CD14-positive monocyte (primary cell): ENCODE measurements at regions not wholly inside any gene's neighbourhood (a gene's known extent, or its start where the extent isn't known, plus 50 kb on each side); places are given as distances from the start of the nearest gene placed in this dataset.

Experiments
- DNase-seq, 3 donors: peaks; one replicate each; pipeline ENCODE4 v3.0.0-alpha.2; 2011 to 2022
- H2AFZ ChIP-seq: 2 replicates; pipeline ENCODE4 v1.6.0; 2012; ENCODE audit warnings: mild to moderate bottlenecking, low read depth, low read length, inconsistent platforms; ENCODE audit not compliant: insufficient read depth, poor library complexity, severe bottlenecking
- H3K27ac ChIP-seq, 2 donors: 1 replicate in 1 of 2; 2 replicates in 1 of 2; pipeline ENCODE4 v1.5.1; 2012 to 2013; ENCODE audit warnings: low read length in 2 of 2, control low read depth in 1 of 2, inconsistent platforms in 1 of 2, low read depth in 1 of 2, mild to moderate bottlenecking in 1 of 2
- H3K27me3 ChIP-seq, 2 donors: one replicate each; pipeline versions ENCODE4 v1.6.0 to v1.6.1; 2011 to 2013; ENCODE audit warnings: low read length in 2 of 2; ENCODE audit not compliant: control insufficient read depth in 2 of 2, insufficient read depth in 2 of 2
- H3K36me3 ChIP-seq, 2 donors: replicated peaks in 1 of 2; 1 replicate in 1 of 2; 2 replicates in 1 of 2; pipeline versions ENCODE4 v1.5.1 to v1.6.1; 2012 to 2013; ENCODE audit warnings: low read length in 2 of 2, control low read depth in 1 of 2, inconsistent platforms in 1 of 2, mild to moderate bottlenecking in 1 of 2; ENCODE audit not compliant: insufficient read depth in 2 of 2, control insufficient read depth in 1 of 2
- H3K4me1 ChIP-seq, 2 donors: 1 replicate in 1 of 2; 2 replicates in 1 of 2; pipeline versions ENCODE4 v1.5.1 to v1.6.1; 2012 to 2013; ENCODE audit warnings: low read length in 2 of 2, control low read depth in 1 of 2, inconsistent platforms in 1 of 2, mild to moderate bottlenecking in 1 of 2, moderate library complexity in 1 of 2; ENCODE audit not compliant: insufficient read depth in 2 of 2, control insufficient read depth in 1 of 2
- H3K4me2 ChIP-seq: replicated peaks from 2 replicates; pipeline ENCODE3; 2012; ENCODE audit warnings: low read length, moderate library complexity, mild to moderate bottlenecking; ENCODE audit not compliant: poor library complexity, severe bottlenecking; ENCODE audit errors: extremely low read depth
- H3K4me3 ChIP-seq, 3 experiments: fragments of 200-600 bp in 1 of 3; sonication (generic) in 1 of 3; replicated peaks in 1 of 3; 1 replicate in 2 of 3; 2 replicates in 1 of 3; pipeline ENCODE4 v1.5.1; 2011 to 2013; ENCODE audit warnings: low read length in 3 of 3, mild to moderate bottlenecking in 3 of 3, control low read depth in 2 of 3, low read depth in 2 of 3, inconsistent platforms in 1 of 3, moderate library complexity in 1 of 3
- H3K79me2 ChIP-seq: 2 replicates; pipeline ENCODE4 v1.6.0; 2012; ENCODE audit warnings: mild to moderate bottlenecking, control low read depth, inconsistent platforms, low read length, moderate library complexity; ENCODE audit not compliant: insufficient read depth
- H3K9ac ChIP-seq: 2 replicates; pipeline ENCODE4 v1.6.0; 2017; ENCODE audit warnings: low read length, mild to moderate bottlenecking; ENCODE audit not compliant: insufficient read depth, poor library complexity, severe bottlenecking
- H3K9me3 ChIP-seq, 2 donors: replicated peaks in 1 of 2; 1 replicate in 1 of 2; 2 replicates in 1 of 2; pipeline versions ENCODE4 v1.5.1 to v1.6.1; 2012 to 2013; ENCODE audit warnings: low read length in 2 of 2, control low read depth in 1 of 2; ENCODE audit not compliant: control insufficient read depth in 1 of 2, insufficient read depth in 1 of 2
- H4K20me1 ChIP-seq: 2 replicates; pipeline ENCODE4 v1.6.0; 2012; ENCODE audit warnings: mild to moderate bottlenecking, low read length, control low read depth, moderate library complexity; ENCODE audit not compliant: insufficient read depth
- H3K27ac Mint-ChIP-seq, 7 donors: one replicate each; pipeline ENCODE4 v1.8.0; 2020; ENCODE audit warnings: mild to moderate bottlenecking in 7 of 7, mixed read lengths in 7 of 7, moderate library complexity in 6 of 7, inconsistent platforms in 2 of 7
- H3K27me3 Mint-ChIP-seq, 3 donors: one replicate each; pipeline ENCODE4 v1.8.0; 2021 to 2022; ENCODE audit warnings: low read depth in 3 of 3, mild to moderate bottlenecking in 3 of 3, mixed read lengths in 3 of 3, moderate library complexity in 3 of 3, inconsistent platforms in 1 of 3
- H3K36me3 Mint-ChIP-seq, 2 donors: one replicate each; pipeline ENCODE4 v1.8.0; 2020; ENCODE audit warnings: mixed read lengths in 2 of 2, inconsistent platforms in 1 of 2, mild to moderate bottlenecking in 1 of 2
- H3K4me1 Mint-ChIP-seq: one replicate; pipeline ENCODE4 v1.8.0; 2020; ENCODE audit warnings: mild to moderate bottlenecking, mixed read lengths
- H3K4me3 Mint-ChIP-seq, 2 donors: one replicate each; pipeline ENCODE4 v1.8.0; 2020; ENCODE audit warnings: mild to moderate bottlenecking in 2 of 2, mixed read lengths in 2 of 2, moderate library complexity in 1 of 2
- H3K9me3 Mint-ChIP-seq, 7 donors: one replicate each; pipeline ENCODE4 v1.8.0; 2020 to 2022; ENCODE audit warnings: mixed read lengths in 7 of 7, mild to moderate bottlenecking in 6 of 7, moderate library complexity in 6 of 7, inconsistent platforms in 2 of 7
- WGBS: methylation state at CpG from one replicate; pipeline ENCODE4 v1.1.5; 2013; ENCODE audit warnings: missing lambda C conversion rate; ENCODE audit not compliant: insufficient coverage; 5-methylcytosine and 5-hydroxymethylcytosine counted together
- intact Hi-C, 2 donors: fragments of 100-400 bp; cut with micrococcal nuclease; formaldehyde crosslinking; loops; one replicate each; pipeline versions ENCODE4 v1.15.0 to v1.15.1; 2023
- TF ChIP-seq, protein P1 (sequence below): fragments of 200-600 bp; IDR thresholded peaks from one replicate; pipeline ENCODE4 v1.8.0; 2022; ENCODE audit warnings: antibody characterized with exemption, mild to moderate bottlenecking

- no peaks in the 10 kb centered on the region for H3K4me1 Mint-ChIP-seq
- no CpG with 5 or more reads among the region's 3 CpGs for WGBS
- H3K36me3 Mint-ChIP-seq = no peaks in the 10 kb centered on the region
- Histone ChIP-seq H3K36me3 (no peaks in the 10 kb centered on the region), H3K79me2 (no peaks in the 10 kb centered on the region), H3K4me1 (no peaks in the 10 kb centered on the region), H3K27me3 (no peaks in the 10 kb centered on the region), H2AFZ (no peak overlapping the region), H3K9ac (no peak overlapping the region), H4K20me1 (no peaks in the 10 kb centered on the region), H3K4me2 (no peak overlapping the region), H3K4me3 (no peak overlapping the region), H3K9me3 (peaks cover 0 to 3% of the 10 kb centered on the region in 2 donors), H3K27ac (no peak overlapping the region)
- TF ChIP-seq, protein P1, sequence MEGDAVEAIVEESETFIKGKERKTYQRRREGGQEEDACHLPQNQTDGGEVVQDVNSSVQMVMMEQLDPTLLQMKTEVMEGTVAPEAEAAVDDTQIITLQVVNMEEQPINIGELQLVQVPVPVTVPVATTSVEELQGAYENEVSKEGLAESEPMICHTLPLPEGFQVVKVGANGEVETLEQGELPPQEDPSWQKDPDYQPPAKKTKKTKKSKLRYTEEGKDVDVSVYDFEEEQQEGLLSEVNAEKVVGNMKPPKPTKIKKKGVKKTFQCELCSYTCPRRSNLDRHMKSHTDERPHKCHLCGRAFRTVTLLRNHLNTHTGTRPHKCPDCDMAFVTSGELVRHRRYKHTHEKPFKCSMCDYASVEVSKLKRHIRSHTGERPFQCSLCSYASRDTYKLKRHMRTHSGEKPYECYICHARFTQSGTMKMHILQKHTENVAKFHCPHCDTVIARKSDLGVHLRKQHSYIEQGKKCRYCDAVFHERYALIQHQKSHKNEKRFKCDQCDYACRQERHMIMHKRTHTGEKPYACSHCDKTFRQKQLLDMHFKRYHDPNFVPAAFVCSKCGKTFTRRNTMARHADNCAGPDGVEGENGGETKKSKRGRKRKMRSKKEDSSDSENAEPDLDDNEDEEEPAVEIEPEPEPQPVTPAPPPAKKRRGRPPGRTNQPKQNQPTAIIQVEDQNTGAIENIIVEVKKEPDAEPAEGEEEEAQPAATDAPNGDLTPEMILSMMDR = no peak
- H3K27ac Mint-ChIP-seq = no peak overlapping the region
- H3K27me3 Mint-ChIP-seq = no peaks in the 10 kb centered on the region
- intact Hi-C loops = no loop called here
- no peak overlapping the region for H3K4me3 Mint-ChIP-seq
- peaks cover 0 to 7% (median 0%) of the 10 kb centered on the region in 7 donors for H3K9me3 Mint-ChIP-seq
- no peak for DNase-seq
Measured at GRCh38 chr9:29397148-29397547, 1823.9 kb upstream of the C9orf72 start.

DNA sequence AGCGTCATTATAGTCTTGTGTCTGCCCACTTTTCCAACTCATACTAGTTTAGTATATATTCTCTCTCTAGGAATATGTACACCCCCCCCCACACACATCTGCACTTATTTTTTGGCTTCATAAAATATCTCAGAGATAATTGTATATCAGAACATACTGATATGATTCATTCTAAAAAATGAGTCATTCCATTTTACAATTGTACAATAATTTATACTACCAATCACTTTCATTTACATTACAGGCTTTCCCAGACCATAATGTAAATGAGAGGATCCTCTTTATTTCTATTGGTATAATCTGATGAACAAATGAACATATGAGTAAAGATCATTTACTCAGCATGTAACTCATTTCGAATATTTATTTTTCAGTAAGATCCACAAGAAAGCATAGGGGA is 1842.9 kb upstream of the C9orf72 start:
- Histone ChIP-seq H3K4me3 (no peak overlapping the region), H3K27me3 (no peaks in the 10 kb centered on the region), H3K9me3 (no peaks in the 10 kb centered on the region), H3K36me3 (no peaks in the 10 kb centered on the region), H4K20me1 (no peaks in the 10 kb centered on the region), H3K4me2 (no peak overlapping the region), H3K4me1 (no peaks in the 10 kb centered on the region), H3K9ac (no peak overlapping the region), H2AFZ (no peak overlapping the region), H3K79me2 (no peaks in the 10 kb centered on the region), H3K27ac (no peak overlapping the region)
- no CpG with 5 or more reads among the region's 2 CpGs for WGBS
- TF ChIP-seq, protein P1 = no peak
- Mint-ChIP-seq H3K9me3 (peaks cover 0 to 4% (median 0%) of the 10 kb centered on the region in 7 donors), H3K36me3 (no peaks in the 10 kb centered on the region), H3K27ac (no peak overlapping the region), H3K4me1 (no peaks in the 10 kb centered on the region), H3K27me3 (no peaks in the 10 kb centered on the region), H3K4me3 (no peak overlapping the region)
- DNase-seq = no peak
- intact Hi-C loops = no loop called here
